IPS-20b (cell line): ENCODE measurements at regions not wholly inside any gene's neighbourhood (a gene's known extent, or its start where the extent isn't known, plus 50 kb on each side); places are given as distances from the start of the nearest gene placed in this dataset.

ENCODE experiments used
- H3K27ac ChIP-seq: one replicate; pipeline ENCODE4 v1.5.1; 2013; ENCODE audit warnings: low read length
- H3K27me3 ChIP-seq: 2 replicates; pipeline ENCODE4 v1.6.1; 2013; ENCODE audit warnings: mild to moderate bottlenecking, low read length, inconsistent platforms; ENCODE audit not compliant: insufficient read depth
- H3K36me3 ChIP-seq: 2 replicates; pipeline ENCODE4 v1.6.1; 2013; ENCODE audit warnings: low read depth, mild to moderate bottlenecking, inconsistent platforms, low read length, moderate library complexity; ENCODE audit not compliant: insufficient read depth
- H3K4me1 ChIP-seq: 2 replicates; pipeline ENCODE4 v1.6.1; 2013; ENCODE audit warnings: mild to moderate bottlenecking, control low read depth, inconsistent platforms, low read length, moderate library complexity; ENCODE audit not compliant: insufficient read depth
- H3K4me3 ChIP-seq: 2 replicates; pipeline ENCODE4 v1.5.1; 2013; ENCODE audit warnings: mild to moderate bottlenecking, low read length, inconsistent platforms
- H3K9ac ChIP-seq: 2 replicates; pipeline ENCODE4 v1.6.1; 2013; ENCODE audit warnings: low read depth, mild to moderate bottlenecking, inconsistent platforms, low read length, moderate library complexity
- H3K9me3 ChIP-seq: 2 replicates; pipeline ENCODE4 v1.6.1; 2013; ENCODE audit warnings: mild to moderate bottlenecking, low read depth, low read length, inconsistent platforms; ENCODE audit not compliant: insufficient read depth

- Histone ChIP-seq H3K36me3 (no peaks in the 10 kb centered on the region), H3K4me3 (no peak overlapping the region), H3K4me1 (no peaks in the 10 kb centered on the region), H3K27ac (no peak overlapping the region), H3K9me3 (no peaks in the 10 kb centered on the region), H3K27me3 (no peaks in the 10 kb centered on the region), H3K9ac (no peak overlapping the region)
Observed at GRCh38 chr9:134258332-134258731, 67.9 kb upstream of the RXRA start.

GRCh38 chr9:134258828-134259546, 67.3 kb upstream of the RXRA start:
- Histone ChIP-seq H3K27ac (no peak overlapping the region), H3K4me1 (no peaks in the 10 kb centered on the region), H3K27me3 (no peaks in the 10 kb centered on the region), H3K9ac (no peak overlapping the region), H3K9me3 (no peaks in the 10 kb centered on the region), H3K36me3 (no peaks in the 10 kb centered on the region), H3K4me3 (no peak overlapping the region)

- Histone ChIP-seq H3K9ac (no peak overlapping the region), H3K4me1 (no peaks in the 10 kb centered on the region), H3K27ac (no peak overlapping the region), H3K9me3 (no peaks in the 10 kb centered on the region), H3K27me3 (no peaks in the 10 kb centered on the region), H3K4me3 (no peak overlapping the region), H3K36me3 (no peaks in the 10 kb centered on the region)
Observed at GRCh38 chr9:134259708-134260107, 66.5 kb upstream of the RXRA start.

- H3K4me1 ChIP-seq = no peaks in the 10 kb centered on the region
- no peaks in the 10 kb centered on the region for H3K27me3 ChIP-seq
- H3K4me3 ChIP-seq = no peak overlapping the region
- H3K36me3 ChIP-seq = no peaks in the 10 kb centered on the region
- no peak overlapping the region for H3K9ac ChIP-seq
- H3K9me3 ChIP-seq = no peaks in the 10 kb centered on the region
- H3K27ac ChIP-seq = no peak overlapping the region
Observed at GRCh38 chr9:134260801-134261200, 65.5 kb upstream of the RXRA start.

GRCh38 chr9:134262035-134262434, 64.2 kb upstream of the RXRA start:
- Histone ChIP-seq H3K4me3 (no peak overlapping the region), H3K27me3 (no peaks in the 10 kb centered on the region), H3K36me3 (no peaks in the 10 kb centered on the region), H3K9me3 (no peaks in the 10 kb centered on the region), H3K9ac (no peak overlapping the region), H3K27ac (no peak overlapping the region), H3K4me1 (no peaks in the 10 kb centered on the region)

- no peaks in the 10 kb centered on the region for H3K9me3 ChIP-seq
- H3K4me3 ChIP-seq = no peak overlapping the region
- H3K9ac ChIP-seq = no peak overlapping the region
- no peaks in the 10 kb centered on the region for H3K4me1 ChIP-seq
- H3K27me3 ChIP-seq = no peaks in the 10 kb centered on the region
- no peak overlapping the region for H3K27ac ChIP-seq
- no peaks in the 10 kb centered on the region for H3K36me3 ChIP-seq
Observed at GRCh38 chr9:134263596-134263995, 62.7 kb upstream of the RXRA start.

- Histone ChIP-seq H3K27ac (no peak overlapping the region), H3K36me3 (no peaks in the 10 kb centered on the region), H3K27me3 (no peaks in the 10 kb centered on the region), H3K4me3 (no peak overlapping the region), H3K9me3 (no peaks in the 10 kb centered on the region), H3K9ac (no peak overlapping the region), H3K4me1 (no peaks in the 10 kb centered on the region)
Observed at GRCh38 chr9:134264169-134264568, 62.1 kb upstream of the RXRA start.

GRCh38 chr9:134265078-134265477, 61.2 kb upstream of the RXRA start:
- Histone ChIP-seq H3K9me3 (no peaks in the 10 kb centered on the region), H3K27ac (no peak overlapping the region), H3K27me3 (no peaks in the 10 kb centered on the region), H3K4me3 (no peak overlapping the region), H3K4me1 (no peaks in the 10 kb centered on the region), H3K9ac (no peak overlapping the region), H3K36me3 (no peaks in the 10 kb centered on the region)

GRCh38 chr9:134266418-134266817, 59.8 kb upstream of the RXRA start:
- Histone ChIP-seq H3K36me3 (no peaks in the 10 kb centered on the region), H3K27me3 (no peaks in the 10 kb centered on the region), H3K9me3 (no peaks in the 10 kb centered on the region), H3K9ac (no peak overlapping the region), H3K4me1 (no peaks in the 10 kb centered on the region), H3K27ac (no peak overlapping the region), H3K4me3 (no peak overlapping the region)

- Histone ChIP-seq H3K27ac (no peak overlapping the region), H3K27me3 (no peaks in the 10 kb centered on the region), H3K4me3 (no peak overlapping the region), H3K36me3 (no peaks in the 10 kb centered on the region), H3K9ac (no peak overlapping the region), H3K9me3 (no peaks in the 10 kb centered on the region), H3K4me1 (no peaks in the 10 kb centered on the region)
Observed at GRCh38 chr9:134267305-134267880, 58.9 kb upstream of the RXRA start.

GRCh38 chr9:134267881-134268724, 58.2 kb upstream of the RXRA start:
- no peak overlapping the region for H3K27ac ChIP-seq
- H3K27me3 ChIP-seq = no peaks in the 10 kb centered on the region
- H3K9ac ChIP-seq = no peak overlapping the region
- H3K9me3 ChIP-seq = no peaks in the 10 kb centered on the region
- H3K4me3 ChIP-seq = no peak overlapping the region
- H3K4me1 ChIP-seq = no peaks in the 10 kb centered on the region
- no peaks in the 10 kb centered on the region for H3K36me3 ChIP-seq

GRCh38 chr9:134268747-134269146, 57.5 kb upstream of the RXRA start:
- no peak overlapping the region for H3K9ac ChIP-seq
- no peaks in the 10 kb centered on the region for H3K36me3 ChIP-seq
- H3K27me3 ChIP-seq = no peaks in the 10 kb centered on the region
- no peaks in the 10 kb centered on the region for H3K9me3 ChIP-seq
- no peak overlapping the region for H3K4me3 ChIP-seq
- no peaks in the 10 kb centered on the region for H3K4me1 ChIP-seq
- H3K27ac ChIP-seq = no peak overlapping the region
